Adrenal gland (tissue), 9 donors: ENCODE measurements at regions not wholly inside any gene's neighbourhood (a gene's known extent, or its start where the extent isn't known, plus 50 kb on each side); places are given as distances from the start of the nearest gene placed in this dataset.

Experiments used
- DNase-seq, 7 donors: peaks; one replicate each; pipeline ENCODE4 v3.0.0-alpha.2; 2019 to 2020
- H3K27ac ChIP-seq, 5 donors: fragments of 200-600 bp; sonication (generic) in 4 of 5; 1 replicate in 3 of 5; 2 replicates in 2 of 5; pipeline versions ENCODE4 v1.5.1 to v1.8.0; 2016 to 2020; ENCODE audit warnings: mild to moderate bottlenecking in 1 of 5
- H3K27me3 ChIP-seq: fragments of 200-600 bp; 2 replicates; pipeline ENCODE4 v1.8.0; 2021
- H3K36me3 ChIP-seq, 2 donors: fragments of 200-600 bp; replicated peaks in 1 of 2; 1 replicate in 1 of 2; 2 replicates in 1 of 2; pipeline versions ENCODE4 v1.5.1 to v1.8.0; 2018 to 2022
- H3K4me1 ChIP-seq, 2 donors: fragments of 200-600 bp; replicated peaks in 1 of 2; 1 replicate in 1 of 2; 2 replicates in 1 of 2; pipeline versions ENCODE4 v1.5.1 to v1.8.0; 2018 to 2021
- H3K4me3 ChIP-seq, 4 donors: fragments of 200-600 bp; sonication (generic) in 3 of 4; one replicate each; pipeline ENCODE4 v1.5.1; 2016 to 2018
- H3K9me3 ChIP-seq, 3 donors: fragments of 200-600 bp; sonication (generic) in 1 of 3; replicated peaks in 1 of 3; 1 replicate in 2 of 3; 2 replicates in 1 of 3; pipeline versions ENCODE4 v1.5.1 to v1.8.0; 2016 to 2021
- CTCF ChIP-seq, 6 experiments: fragments of 450-650 bp in 4 of 6; fragments of 200-600 bp in 2 of 6; sonication (generic) in 1 of 6; IDR thresholded peaks; 1 replicate in 5 of 6; 2 replicates in 1 of 6; pipeline versions ENCODE4 v1.5.1 to v1.8.0; 2016 to 2021; ENCODE audit warnings: antibody characterized with exemption in 6 of 6, mild to moderate bottlenecking in 2 of 6, moderate library complexity in 1 of 6
- POLR2A ChIP-seq, 2 donors: fragments of 450-650 bp; IDR thresholded peaks; one replicate each; pipeline ENCODE4 v1.6.1; 2017; ENCODE audit warnings: antibody characterized with exemption in 2 of 2, mild to moderate bottlenecking in 2 of 2, moderate library complexity in 1 of 2
- WGBS, 4 donors: extraction: QIAGEN DNeasy Blood & Tissue Kit in 2 of 4; methylation state at CpG; one replicate each; pipeline versions ENCODE4 v1.1.5 to v1.1.7; 2013 to 2017; 5-methylcytosine and 5-hydroxymethylcytosine counted together
- intact Hi-C, 2 donors: fragments of 100-400 bp; cut with DNase I; formaldehyde crosslinking; loops; one replicate each; pipeline versions ENCODE4 v1.14.1 to v1.15.0; 2022 to 2023
- donor health status: healthy with polysubstance abuse.
- donor health status: Bipolar disorder and iron deficiency.
- donor health status: DM: yes; HTN: yes; CAD: no.
- donor health status: DM: no; HTN: no; CAD: no.
- donor health status: DM: no; HTN: no; CAD: no.

DNA sequence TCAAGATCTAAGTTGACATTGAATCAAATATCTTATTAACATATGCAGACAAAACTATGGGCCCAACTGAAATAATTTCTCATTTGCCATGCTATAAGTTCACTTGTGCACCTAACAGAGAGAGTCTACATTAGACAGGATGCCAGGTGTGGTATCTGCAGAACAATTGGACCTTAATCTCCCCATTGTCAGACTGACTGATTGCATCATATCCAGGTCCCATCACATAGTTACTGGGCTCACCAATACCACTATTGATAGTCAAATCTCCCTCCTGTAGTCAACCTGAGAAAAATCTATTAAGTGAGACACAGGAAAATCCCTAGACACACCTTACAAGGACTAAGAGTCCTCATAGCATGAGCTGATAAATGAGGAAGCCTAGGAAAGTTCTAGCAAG, 156.0 kb upstream of the FRG1 start:
- intact Hi-C loops = no loop called here
- DNase-seq = no peak
- H3K9me3 ChIP-seq = no peaks in the 10 kb centered on the region
- no peaks in the 10 kb centered on the region for H3K4me1 ChIP-seq
- H3K27me3 ChIP-seq = no peaks in the 10 kb centered on the region
- no peaks in the 10 kb centered on the region for H3K36me3 ChIP-seq
- H3K27ac ChIP-seq = no peak overlapping the region
- no peak overlapping the region for H3K4me3 ChIP-seq
- TF ChIP-seq CTCF (IDR thresholded peaks at IDR 0.05) (no peak), POLR2A (IDR thresholded peaks at IDR 0.05) (no peak)

- no peak for DNase-seq
- Histone ChIP-seq H3K4me3 (no peak overlapping the region), H3K36me3 (no peaks in the 10 kb centered on the region), H3K27ac (no peak overlapping the region), H3K4me1 (no peaks in the 10 kb centered on the region), H3K9me3 (no peaks in the 10 kb centered on the region), H3K27me3 (no peaks in the 10 kb centered on the region)
- WGBS, 4 donors = 58 to 86% (median 70%) methylated on average over 5 of the region's 5 CpGs
- intact Hi-C loops = no loop called here
- TF ChIP-seq CTCF (IDR thresholded peaks at IDR 0.05) = no peak
- TF ChIP-seq POLR2A (IDR thresholded peaks at IDR 0.05) = no peak
Measured at GRCh38 chr4:189785257-189785656, 155.4 kb upstream of the FRG1 start.

GRCh38 chr4:189786447-189786846, 154.2 kb upstream of the FRG1 start:
- no peak for DNase-seq
- 80 to 86% (median 84%) methylated on average over 5 of the region's 5 CpGs for WGBS, 4 donors
- no peak overlapping the region for H3K4me3 ChIP-seq
- no peaks in the 10 kb centered on the region for H3K27me3 ChIP-seq
- TF ChIP-seq CTCF (IDR thresholded peaks at IDR 0.05) = no peak
- no peak for TF ChIP-seq POLR2A (IDR thresholded peaks at IDR 0.05)
- no peaks in the 10 kb centered on the region for H3K9me3 ChIP-seq
- no peak overlapping the region for H3K27ac ChIP-seq
- H3K36me3 ChIP-seq = no peaks in the 10 kb centered on the region
- intact Hi-C loops = no loop called here
- H3K4me1 ChIP-seq = no peaks in the 10 kb centered on the region

GRCh38 chr4:189787216-189788031, 153.2 kb upstream of the FRG1 start:
- Histone ChIP-seq H3K4me3 (no peak overlapping the region), H3K27ac (no peak overlapping the region), H3K4me1 (no peaks in the 10 kb centered on the region), H3K27me3 (no peaks in the 10 kb centered on the region), H3K9me3 (no peaks in the 10 kb centered on the region), H3K36me3 (no peaks in the 10 kb centered on the region)
- no peak for DNase-seq
- no peak for TF ChIP-seq POLR2A (IDR thresholded peaks at IDR 0.05)
- TF ChIP-seq CTCF (IDR thresholded peaks at IDR 0.05) = no peak
- intact Hi-C loops = no loop called here
- 82 to 88% (median 83%) methylated on average over 19 of the region's 19 CpGs for WGBS, 4 donors
